Activated T-cell treated with anti-CD3 and anti-CD28 coated beads, Interleukin-2, amount 50 U/mL, for 4 hours (primary cell): ENCODE measurements at regions not wholly inside any gene's neighbourhood (a gene's known extent, or its start where the extent isn't known, plus 50 kb on each side); places are given as distances from the start of the nearest gene placed in this dataset.

Experiments used
- ATAC-seq, 2 donors: fragments of 200-7000 bp; cut with Tn5 transposase; one replicate each; pipeline ENCODE4 v1.10.0; 2021
- DNase-seq: peaks from one replicate; pipeline ENCODE4 v3.0.0-alpha.2; 2020
- H3K27me3 Mint-ChIP-seq: one replicate; pipeline ENCODE4 v1.8.0; 2021; ENCODE audit warnings: low read depth, mixed read lengths
- H3K36me3 Mint-ChIP-seq: one replicate; pipeline ENCODE4 v1.8.0; 2022; ENCODE audit warnings: mixed read lengths; ENCODE audit not compliant: insufficient read depth
- H3K4me1 Mint-ChIP-seq: one replicate; pipeline ENCODE4 v1.8.0; 2021; ENCODE audit warnings: low read depth, mixed read lengths
- H3K4me3 Mint-ChIP-seq: one replicate; pipeline ENCODE4 v1.8.0; 2021; ENCODE audit warnings: mild to moderate bottlenecking, moderate library complexity, mixed read lengths
- H3K9me3 Mint-ChIP-seq: one replicate; pipeline ENCODE4 v1.8.0; 2021; ENCODE audit warnings: mixed read lengths

DNA sequence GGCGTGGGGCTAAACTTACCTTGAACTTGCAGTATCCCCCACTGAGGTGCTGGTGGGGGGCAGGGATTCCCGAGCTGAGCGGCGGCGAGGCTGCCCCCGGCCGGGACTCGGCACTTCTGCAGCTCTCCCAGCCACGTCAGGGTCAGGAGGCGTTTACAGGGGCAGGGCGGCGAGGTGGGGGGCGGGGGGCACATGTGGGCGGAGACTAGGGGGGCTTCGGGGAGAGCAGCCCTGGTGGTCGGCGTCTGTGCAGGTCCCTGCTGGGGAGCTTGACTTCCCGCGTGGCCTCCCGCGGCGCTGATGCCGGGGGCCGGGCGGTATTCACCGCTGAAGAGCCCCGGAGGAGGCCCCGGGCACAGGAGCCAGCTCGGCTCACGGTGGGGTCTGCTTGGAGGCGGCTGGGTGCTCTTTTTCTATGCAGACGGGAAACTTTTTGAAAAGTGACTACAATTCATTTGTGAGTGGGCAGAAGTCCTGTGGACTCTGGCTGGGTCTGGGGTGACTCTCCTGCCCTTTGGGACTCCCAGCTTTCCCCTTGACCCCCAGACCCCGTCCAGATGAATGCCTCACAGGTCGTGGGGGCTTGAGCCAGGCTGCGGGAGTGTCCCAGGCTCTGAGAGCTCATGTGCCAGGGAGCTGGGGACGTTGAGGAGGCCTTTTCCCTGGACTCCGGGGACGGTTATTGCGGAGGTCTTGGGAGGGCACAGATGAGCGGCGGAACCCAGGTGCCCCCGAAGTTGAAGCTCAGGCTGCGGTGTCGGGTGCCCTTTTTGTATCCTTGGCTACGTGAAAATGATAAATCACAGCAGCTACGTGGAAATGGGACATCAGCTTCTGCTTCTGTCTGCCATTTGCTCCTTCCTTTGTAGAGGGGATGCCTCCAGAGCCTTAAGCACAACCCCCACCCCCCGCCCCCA, 75.9 kb upstream of the GATA5 start:
- Mint-ChIP-seq H3K27me3 (peaks cover 53% of the 10 kb centered on the region), H3K36me3 (no peaks in the 10 kb centered on the region), H3K9me3 (no peaks in the 10 kb centered on the region), H3K4me3 (peak overlapping the region; percentile 40), H3K4me1 (peaks cover 8% of the 10 kb centered on the region)
- no peak for DNase-seq
- peak; percentile 33 to 46 for ATAC-seq

DNA sequence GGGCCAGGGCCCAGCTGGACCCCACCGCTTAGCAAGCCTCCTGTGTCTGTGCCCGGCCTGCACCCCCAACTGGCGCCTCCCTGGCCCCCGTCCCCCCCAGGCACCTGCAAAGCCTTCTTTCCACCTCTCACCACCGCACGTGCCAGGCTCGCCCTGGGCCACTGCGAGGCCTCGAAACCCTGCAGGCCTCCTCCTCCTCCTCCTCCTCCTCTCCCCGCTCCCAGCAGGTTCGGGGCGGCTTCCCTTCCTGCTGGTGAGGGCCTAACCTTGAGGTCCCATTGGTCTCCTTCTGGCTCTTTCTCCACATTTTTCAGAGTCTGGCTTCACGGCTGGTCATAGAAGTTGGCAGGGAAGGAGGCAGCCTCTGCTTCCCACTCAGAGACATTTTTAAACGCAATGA, 76.8 kb upstream of the GATA5 start:
- no peaks in the 10 kb centered on the region for H3K9me3 Mint-ChIP-seq
- peaks cover 8% of the 10 kb centered on the region for H3K4me1 Mint-ChIP-seq
- peaks cover 58% of the 10 kb centered on the region for H3K27me3 Mint-ChIP-seq
- no peak overlapping the region for H3K4me3 Mint-ChIP-seq
- ATAC-seq, result no peak
- DNase-seq, result no peak
- no peaks in the 10 kb centered on the region for H3K36me3 Mint-ChIP-seq

DNA sequence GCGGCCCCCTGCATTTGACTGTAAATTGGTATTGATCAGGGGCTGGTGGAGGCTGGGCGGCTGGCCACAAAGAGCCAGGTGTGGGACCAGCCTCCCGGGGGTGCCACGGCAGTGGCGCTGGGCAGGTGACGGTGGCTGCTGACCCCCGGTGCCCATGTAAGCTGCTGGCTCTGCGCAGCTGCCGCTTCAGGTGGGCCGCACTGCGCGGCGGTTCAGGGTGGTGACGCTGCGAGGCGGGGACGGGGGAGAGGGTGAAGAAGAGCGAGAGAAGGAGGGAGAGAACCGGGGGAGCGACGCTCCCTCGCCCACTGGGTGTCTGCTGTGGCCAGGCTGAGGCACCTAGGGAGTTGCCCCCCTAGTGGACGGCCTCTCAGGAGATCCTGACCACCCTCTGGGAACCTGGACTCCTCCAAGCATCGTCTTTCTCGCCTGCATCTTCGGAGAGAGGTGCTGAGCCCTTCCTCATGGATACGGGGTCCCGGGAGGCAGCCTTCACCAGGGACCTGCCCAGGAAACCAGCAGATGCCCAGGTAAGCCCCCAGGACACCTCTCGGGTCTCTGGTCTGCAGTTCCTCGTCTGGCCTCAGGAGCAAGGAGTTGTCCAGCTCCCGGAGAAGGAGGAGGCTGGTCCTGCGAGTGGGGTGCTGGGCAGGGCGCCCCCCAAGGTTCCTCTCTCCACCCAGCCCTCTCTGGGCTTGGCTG, 77.5 kb upstream of the GATA5 start:
- ATAC-seq (no peak), DNase-seq (no peak)
- Mint-ChIP-seq H3K36me3 (no peaks in the 10 kb centered on the region), H3K9me3 (no peaks in the 10 kb centered on the region), H3K4me3 (no peak overlapping the region), H3K4me1 (peaks cover 8% of the 10 kb centered on the region), H3K27me3 (peaks cover 58% of the 10 kb centered on the region)

DNA sequence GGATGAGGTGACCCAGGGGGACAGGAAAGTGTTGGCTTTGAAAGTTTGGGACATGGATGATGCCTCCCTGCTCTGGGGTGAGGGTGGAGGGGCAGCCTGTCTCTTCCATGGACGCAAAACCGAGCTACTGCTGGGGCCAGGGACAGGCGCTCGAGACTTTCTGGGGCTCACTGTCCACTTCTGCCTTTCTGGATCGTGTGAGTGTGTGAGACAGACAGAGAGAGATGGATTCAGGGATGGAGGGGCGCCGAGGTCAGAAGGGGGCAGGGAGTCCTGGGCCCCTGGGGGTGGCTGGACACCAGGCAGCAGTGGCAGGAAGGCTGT, 78.0 kb upstream of the GATA5 start:
- peaks cover 58% of the 10 kb centered on the region for H3K27me3 Mint-ChIP-seq
- ATAC-seq (no peak), DNase-seq (no peak)
- H3K36me3 Mint-ChIP-seq, result no peaks in the 10 kb centered on the region
- H3K4me3 Mint-ChIP-seq, result no peak overlapping the region
- H3K4me1 Mint-ChIP-seq, result peaks cover 8% of the 10 kb centered on the region
- no peaks in the 10 kb centered on the region for H3K9me3 Mint-ChIP-seq

DNA sequence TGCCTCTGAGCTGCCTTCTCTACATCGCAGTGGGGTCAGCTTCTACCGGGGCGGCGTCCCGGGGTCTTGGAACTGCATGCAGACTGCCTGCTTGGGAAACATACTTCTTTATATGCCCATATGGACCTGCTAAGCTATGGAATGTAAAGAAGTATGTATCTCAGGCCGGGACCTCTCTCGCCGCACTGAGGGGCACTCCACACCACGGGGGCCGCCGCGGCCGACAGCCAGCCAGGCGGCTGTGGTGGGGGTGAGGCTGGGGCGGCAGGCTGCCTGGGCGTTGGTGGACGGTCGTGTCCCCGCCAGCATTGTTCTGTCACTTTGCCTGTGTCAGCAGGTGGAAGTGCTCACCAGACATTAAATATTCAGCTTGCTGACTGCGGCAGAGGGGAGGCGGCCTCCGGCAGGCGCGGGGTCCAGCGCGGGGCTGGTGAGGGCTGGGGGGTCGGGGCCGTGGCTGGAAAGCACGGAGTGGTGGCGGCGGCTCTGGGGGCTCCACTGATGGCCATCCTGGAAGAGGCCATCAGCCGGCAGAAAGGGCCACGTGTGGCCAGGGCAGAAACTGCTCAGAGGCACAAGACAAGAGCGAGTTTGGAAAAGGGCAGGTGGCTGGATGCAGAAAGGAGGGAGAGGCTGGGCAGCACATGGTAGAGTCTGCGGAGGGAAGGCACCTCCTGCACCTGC, 78.6 kb upstream of the GATA5 start:
- no peak for DNase-seq
- Mint-ChIP-seq H3K9me3 (no peaks in the 10 kb centered on the region), H3K4me3 (no peak overlapping the region), H3K36me3 (no peaks in the 10 kb centered on the region), H3K4me1 (peaks cover 8% of the 10 kb centered on the region), H3K27me3 (peaks cover 54% of the 10 kb centered on the region)
- no peak for ATAC-seq

DNA sequence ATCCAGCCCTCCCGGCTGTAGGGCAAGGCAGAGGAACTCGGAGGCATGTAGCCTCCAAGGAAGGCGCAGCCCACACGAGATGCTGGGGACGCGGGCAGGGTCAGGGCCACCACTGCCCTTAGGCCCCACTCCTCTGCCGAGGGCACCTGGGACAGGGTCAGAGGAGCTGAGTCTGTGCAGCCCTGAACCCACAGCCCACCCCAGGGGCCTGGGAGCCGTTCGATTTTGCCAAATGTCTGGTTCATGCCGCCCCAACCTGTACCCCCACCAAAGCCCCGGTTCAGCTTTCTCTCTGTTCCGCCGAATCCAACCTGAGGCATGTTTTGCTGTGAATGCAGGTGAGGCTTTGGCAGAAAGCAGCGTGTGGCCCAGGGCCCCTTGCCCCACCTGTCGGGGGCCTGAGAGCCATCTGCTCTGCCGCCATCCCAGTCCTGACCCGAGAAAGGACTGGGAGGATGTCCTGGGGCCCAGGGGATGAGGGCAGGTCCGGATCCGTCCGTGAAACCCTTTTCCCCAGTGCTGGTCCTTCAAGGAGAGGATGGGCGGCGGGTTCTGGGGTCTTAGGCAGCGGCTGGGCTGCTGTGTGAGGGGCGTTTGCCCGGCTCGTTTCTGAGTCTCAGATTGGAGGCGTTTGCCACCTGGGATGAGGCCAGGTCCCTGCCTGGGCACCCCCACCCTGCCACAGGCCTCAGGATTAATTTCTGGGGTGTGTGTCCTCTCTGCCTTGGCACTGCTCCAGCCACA, 79.3 kb upstream of the GATA5 start:
- ATAC-seq (no peak), DNase-seq (no peak)
- H3K36me3 Mint-ChIP-seq, result no peaks in the 10 kb centered on the region
- peaks cover 8% of the 10 kb centered on the region for H3K4me1 Mint-ChIP-seq
- no peak overlapping the region for H3K4me3 Mint-ChIP-seq
- no peaks in the 10 kb centered on the region for H3K9me3 Mint-ChIP-seq
- H3K27me3 Mint-ChIP-seq, result peaks cover 55% of the 10 kb centered on the region

DNA sequence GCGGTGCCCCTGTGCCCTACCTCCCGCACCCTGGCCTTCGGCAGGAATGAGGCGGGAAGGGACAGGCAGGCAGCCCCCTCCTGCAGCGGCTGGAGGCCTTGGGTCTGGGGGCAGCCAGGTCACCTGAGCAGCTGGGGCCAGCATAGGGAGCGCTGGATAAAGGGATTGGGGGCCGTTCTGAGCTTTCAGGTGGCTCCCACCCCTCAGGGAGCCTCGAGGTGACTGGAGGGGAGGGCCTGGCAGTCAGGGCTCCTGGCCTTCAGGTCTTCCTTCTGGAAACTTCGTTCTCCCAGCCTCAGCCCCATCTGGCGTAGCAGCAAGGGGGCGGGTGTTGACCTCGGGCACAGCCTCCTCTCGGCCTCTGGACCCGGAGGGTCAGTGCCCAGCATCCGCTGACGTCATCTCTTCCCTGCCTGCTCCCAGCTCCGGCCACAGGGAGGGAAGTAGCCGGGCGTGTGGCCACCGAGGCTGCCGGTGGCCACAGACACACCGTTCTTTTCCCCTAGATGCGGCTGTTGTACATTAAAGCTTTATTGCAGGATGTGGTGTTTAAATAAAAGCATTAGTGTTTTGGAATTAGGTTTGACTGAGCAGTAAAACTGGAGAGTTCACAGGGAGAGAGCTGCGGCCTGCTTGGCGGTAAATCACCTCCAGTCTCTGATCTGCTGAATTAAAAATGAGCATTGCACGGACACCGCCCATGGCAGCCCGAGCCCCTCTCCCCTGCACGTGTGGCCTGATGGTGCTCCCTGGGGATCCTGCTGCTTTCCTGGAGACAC, 80.0 kb upstream of the GATA5 start:
- H3K9me3 Mint-ChIP-seq, result no peaks in the 10 kb centered on the region
- peaks cover 5% of the 10 kb centered on the region for H3K4me1 Mint-ChIP-seq
- peaks cover 58% of the 10 kb centered on the region for H3K27me3 Mint-ChIP-seq
- H3K4me3 Mint-ChIP-seq, result no peak overlapping the region
- no peak for ATAC-seq
- no peak for DNase-seq
- H3K36me3 Mint-ChIP-seq, result no peaks in the 10 kb centered on the region

DNA sequence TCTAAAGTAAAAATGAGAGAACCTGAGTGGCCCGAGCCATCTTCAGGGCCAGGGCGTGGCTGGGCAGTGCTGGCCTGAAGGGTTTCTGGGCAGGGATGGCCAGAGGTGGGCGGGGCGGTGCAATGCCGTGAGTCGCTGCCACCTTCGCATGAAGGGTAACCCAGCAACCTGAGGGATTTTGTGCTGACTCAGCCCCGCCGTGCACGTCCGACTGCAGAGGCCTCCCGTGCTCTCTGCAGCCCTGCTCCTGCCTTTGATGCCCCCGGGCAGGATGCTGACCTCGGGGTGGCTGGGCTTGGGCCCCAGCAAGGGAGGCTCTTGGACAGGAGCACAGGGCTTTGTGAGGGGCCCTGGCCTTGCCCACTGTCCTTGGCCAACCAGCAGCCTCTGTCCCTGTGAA, 81.7 kb upstream of the GATA5 start:
- no peak overlapping the region for H3K4me3 Mint-ChIP-seq
- H3K9me3 Mint-ChIP-seq, result no peaks in the 10 kb centered on the region
- peaks cover 4% of the 10 kb centered on the region for H3K4me1 Mint-ChIP-seq
- no peaks in the 10 kb centered on the region for H3K36me3 Mint-ChIP-seq
- peaks cover 59% of the 10 kb centered on the region for H3K27me3 Mint-ChIP-seq
- DNase-seq, result no peak
- no peak for ATAC-seq

DNA sequence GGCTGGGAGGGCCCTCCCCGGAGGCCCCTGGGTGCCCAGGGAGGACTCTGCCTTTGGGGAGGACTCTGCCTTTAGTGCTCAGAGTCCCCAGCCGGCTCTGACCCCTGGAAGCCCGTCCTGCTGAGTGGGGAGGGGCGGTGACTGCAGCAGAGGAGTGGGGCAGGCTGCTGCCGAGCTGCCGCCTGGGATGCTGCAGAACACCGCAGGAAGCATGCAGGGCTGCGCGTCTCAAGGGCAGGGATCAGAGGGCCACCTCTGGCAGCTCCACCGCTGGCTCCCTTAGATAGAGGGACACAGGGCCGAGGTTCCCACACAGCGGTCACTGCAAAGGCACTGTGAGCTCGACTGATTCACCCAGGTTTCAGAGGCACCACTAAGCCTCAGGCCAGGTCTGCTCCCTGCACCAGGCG, 82.2 kb upstream of the GATA5 start:
- H3K27me3 Mint-ChIP-seq, result peaks cover 57% of the 10 kb centered on the region
- H3K36me3 Mint-ChIP-seq, result no peaks in the 10 kb centered on the region
- no peaks in the 10 kb centered on the region for H3K9me3 Mint-ChIP-seq
- ATAC-seq, result no peak
- no peak overlapping the region for H3K4me3 Mint-ChIP-seq
- no peak for DNase-seq
- peaks cover 4% of the 10 kb centered on the region for H3K4me1 Mint-ChIP-seq

DNA sequence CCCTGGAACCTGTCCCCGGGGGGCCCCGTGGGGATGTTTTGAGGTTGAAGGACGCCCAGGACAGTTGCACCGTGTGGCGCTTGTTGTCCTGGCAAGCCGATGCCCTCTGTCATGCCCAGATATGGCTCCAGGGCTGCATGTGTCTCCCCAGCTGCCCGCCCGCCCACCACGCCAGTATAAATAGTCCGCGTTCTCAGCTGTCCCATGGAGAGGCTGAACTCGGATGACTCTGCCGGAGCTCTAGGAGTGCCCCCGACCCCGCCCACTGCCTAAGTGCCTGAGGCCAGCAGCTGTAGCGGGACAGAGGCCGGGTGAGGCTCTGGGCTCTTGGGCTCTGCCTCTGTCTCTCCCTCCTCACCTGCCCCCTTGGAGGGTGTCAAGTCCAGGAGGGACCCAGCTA, 83.0 kb upstream of the GATA5 start:
- H3K36me3 Mint-ChIP-seq, result no peaks in the 10 kb centered on the region
- ATAC-seq, result no peak
- H3K4me3 Mint-ChIP-seq, result no peak overlapping the region
- H3K9me3 Mint-ChIP-seq, result no peaks in the 10 kb centered on the region
- H3K27me3 Mint-ChIP-seq, result peaks cover 53% of the 10 kb centered on the region
- H3K4me1 Mint-ChIP-seq, result peaks cover 4% of the 10 kb centered on the region
- no peak for DNase-seq

DNA sequence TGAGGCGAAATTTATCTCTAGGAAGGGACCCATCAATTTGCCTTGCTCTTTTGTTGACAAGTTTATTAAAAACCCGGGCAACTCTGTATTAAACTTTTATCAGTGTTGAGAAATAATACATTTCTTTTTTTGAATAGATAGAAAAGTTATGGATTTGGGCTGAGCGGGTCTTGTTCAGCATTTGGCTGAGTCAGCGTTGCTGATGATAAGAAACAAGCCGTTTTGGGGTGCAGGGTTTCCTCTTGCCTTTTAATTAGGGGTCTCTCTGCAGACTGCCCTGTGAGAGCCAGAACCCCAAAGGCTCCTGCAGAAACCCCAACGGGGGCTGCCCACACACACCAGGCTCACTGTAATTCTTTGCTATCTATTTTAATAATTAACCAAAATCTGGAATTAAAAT, 82.1 kb upstream of the SLCO4A1 start:
- Mint-ChIP-seq H3K4me1 (peaks cover 4% of the 10 kb centered on the region), H3K27me3 (peaks cover 52% of the 10 kb centered on the region), H3K4me3 (no peak overlapping the region), H3K36me3 (no peaks in the 10 kb centered on the region), H3K9me3 (no peaks in the 10 kb centered on the region)
- DNase-seq (no peak), ATAC-seq (no peak)

DNA sequence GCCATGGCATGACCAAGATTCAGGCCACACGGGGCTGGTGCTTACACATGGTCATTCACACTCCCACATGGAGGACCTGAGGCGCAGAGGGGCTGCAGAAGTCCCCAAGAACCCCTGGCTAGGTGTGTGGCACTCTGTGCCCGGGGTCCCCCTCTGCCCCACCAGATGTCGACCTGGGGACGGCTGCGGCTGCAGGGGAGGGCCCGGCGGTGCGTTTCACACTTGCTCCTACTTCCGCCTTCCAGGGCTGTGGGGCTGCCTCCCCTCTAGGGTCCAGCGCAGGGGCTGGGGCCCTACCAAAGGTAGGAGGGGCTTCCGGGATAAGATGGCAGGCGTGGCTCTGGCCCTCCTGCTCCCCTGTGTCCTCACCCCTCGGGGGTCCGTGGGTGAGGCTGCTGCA, 81.1 kb upstream of the SLCO4A1 start:
- H3K9me3 Mint-ChIP-seq, result no peaks in the 10 kb centered on the region
- DNase-seq (no peak), ATAC-seq (peak in 1 of 2 donors; percentile 28)
- peaks cover 4% of the 10 kb centered on the region for H3K4me1 Mint-ChIP-seq
- H3K4me3 Mint-ChIP-seq, result no peak overlapping the region
- no peaks in the 10 kb centered on the region for H3K36me3 Mint-ChIP-seq
- peaks cover 48% of the 10 kb centered on the region for H3K27me3 Mint-ChIP-seq

DNA sequence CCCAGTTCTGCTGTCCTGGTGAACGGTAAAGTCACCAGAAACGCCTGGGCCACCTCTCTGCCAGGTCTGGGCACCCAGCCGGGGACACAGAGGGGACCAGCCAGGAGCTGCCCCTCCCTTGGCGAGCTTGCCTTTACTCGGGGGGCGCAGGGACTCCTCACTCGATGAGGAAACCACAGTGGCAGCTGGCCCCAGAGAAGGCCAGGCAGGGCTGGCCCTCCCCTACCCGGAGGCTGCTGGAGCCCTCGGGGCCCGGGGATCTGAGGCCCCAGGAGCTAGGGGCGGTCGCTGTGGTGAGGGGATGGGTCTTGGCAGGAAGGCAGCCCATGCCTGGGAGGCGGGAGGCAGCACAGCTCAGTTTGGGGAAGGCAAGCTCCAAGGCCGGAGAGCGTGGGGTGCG, 80.4 kb upstream of the SLCO4A1 start:
- DNase-seq (no peak), ATAC-seq (no peak)
- H3K36me3 Mint-ChIP-seq, result no peaks in the 10 kb centered on the region
- H3K4me3 Mint-ChIP-seq, result no peak overlapping the region
- peaks cover 4% of the 10 kb centered on the region for H3K4me1 Mint-ChIP-seq
- H3K27me3 Mint-ChIP-seq, result peaks cover 42% of the 10 kb centered on the region
- H3K9me3 Mint-ChIP-seq, result no peaks in the 10 kb centered on the region

DNA sequence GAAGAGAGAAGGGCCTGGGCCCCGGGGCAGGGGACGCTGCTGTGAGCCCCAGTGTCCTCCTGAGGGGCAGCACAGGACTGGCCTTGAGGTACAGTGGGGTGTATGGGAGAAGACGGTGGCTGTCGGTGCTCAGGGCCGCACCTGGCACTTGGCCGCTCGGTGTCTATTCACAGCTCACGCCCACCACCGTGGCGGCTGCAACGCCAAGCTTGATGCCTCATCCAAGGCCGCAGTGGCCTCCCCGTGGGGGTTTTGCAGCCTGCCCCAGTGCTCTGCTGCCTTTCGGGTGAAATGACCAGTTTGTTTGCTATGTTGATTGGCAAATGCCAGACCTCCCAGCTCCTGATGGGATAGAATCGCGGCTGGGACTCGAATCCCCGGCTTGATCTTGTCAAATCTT, 79.5 kb upstream of the SLCO4A1 start:
- ATAC-seq (no peak), DNase-seq (no peak)
- Mint-ChIP-seq H3K4me3 (no peak overlapping the region), H3K9me3 (no peaks in the 10 kb centered on the region), H3K4me1 (peaks cover 4% of the 10 kb centered on the region), H3K36me3 (no peaks in the 10 kb centered on the region), H3K27me3 (peaks cover 41% of the 10 kb centered on the region)
